Neuronal stem cell (in vitro differentiated cells): ENCODE measurements at regions not wholly inside any gene's neighbourhood (a gene's known extent, or its start where the extent isn't known, plus 50 kb on each side); places are given as distances from the start of the nearest gene placed in this dataset.

Experiments
- DNase-seq: peaks from one replicate; pipeline ENCODE4 v3.0.0-alpha.2; 2013; ENCODE audit warnings: low spot score
- H2AFZ ChIP-seq: one replicate; pipeline ENCODE4 v1.6.1; 2013; ENCODE audit warnings: mild to moderate bottlenecking, low read length, inconsistent platforms
- H2AK5ac ChIP-seq: 2 replicates; pipeline ENCODE4 v1.6.1; 2013; ENCODE audit warnings: low read depth, mild to moderate bottlenecking, inconsistent platforms, low read length, moderate library complexity, mixed read lengths
- H2BK120ac ChIP-seq: 2 replicates; pipeline ENCODE4 v1.6.1; 2013; ENCODE audit warnings: low read depth, mild to moderate bottlenecking, inconsistent platforms, low read length, moderate library complexity, mixed read lengths
- H2BK12ac ChIP-seq: one replicate; pipeline ENCODE4 v1.6.1; 2013; ENCODE audit warnings: low read length, inconsistent platforms
- H2BK15ac ChIP-seq: 2 replicates; pipeline ENCODE4 v1.6.1; 2013; ENCODE audit warnings: mild to moderate bottlenecking, low read length, inconsistent platforms, mixed read lengths
- H2BK5ac ChIP-seq: one replicate; pipeline ENCODE4 v1.6.1; 2013; ENCODE audit warnings: inconsistent platforms, mild to moderate bottlenecking, low read length, moderate library complexity
- H3K14ac ChIP-seq: one replicate; pipeline ENCODE4 v1.6.1; 2013; ENCODE audit warnings: low read length, inconsistent platforms
- H3K18ac ChIP-seq: 2 replicates; pipeline ENCODE4 v1.6.1; 2013; ENCODE audit warnings: low read length, inconsistent platforms
- H3K23ac ChIP-seq: 2 replicates; pipeline ENCODE4 v1.6.1; 2013; ENCODE audit warnings: low read depth, mild to moderate bottlenecking, mixed read lengths, low read length, inconsistent platforms; ENCODE audit not compliant: poor library complexity
- H3K27ac ChIP-seq: replicated peaks from 3 replicates; pipeline ENCODE4 v1.5.1; 2013; ENCODE audit warnings: low read length, inconsistent platforms
- H3K27me3 ChIP-seq, 3 experiments: 2 replicates each; pipeline ENCODE4 v1.6.1; 2013; ENCODE audit warnings: low read length in 3 of 3, mild to moderate bottlenecking in 2 of 3, inconsistent platforms in 1 of 3, low read depth in 1 of 3, mixed read lengths in 1 of 3, moderate library complexity in 1 of 3; ENCODE audit not compliant: control insufficient read depth in 3 of 3, insufficient read depth in 3 of 3
- H3K36me3 ChIP-seq, 2 donors: replicated peaks in 1 of 2; 2 replicates each; pipeline ENCODE4 v1.6.1; 2013; ENCODE audit warnings: low read length in 2 of 2; ENCODE audit not compliant: control insufficient read depth in 2 of 2, insufficient read depth in 2 of 2
- H3K4ac ChIP-seq: 2 replicates; pipeline ENCODE4 v1.6.1; 2013; ENCODE audit warnings: inconsistent platforms, mild to moderate bottlenecking, low read length, moderate library complexity
- H3K4me1 ChIP-seq, 2 donors: 1 replicate in 1 of 2; 2 replicates in 1 of 2; pipeline ENCODE4 v1.6.1; 2013; ENCODE audit warnings: low read length in 2 of 2, low read depth in 1 of 2; ENCODE audit not compliant: control insufficient read depth in 2 of 2, insufficient read depth in 1 of 2
- H3K4me2 ChIP-seq: one replicate; pipeline ENCODE4 v1.6.1; 2013; ENCODE audit warnings: mild to moderate bottlenecking, low read length, inconsistent platforms; ENCODE audit not compliant: insufficient read depth, poor library complexity, severe bottlenecking
- H3K4me3 ChIP-seq, 2 donors: 2 replicates each; pipeline ENCODE4 v1.5.1; 2013; ENCODE audit warnings: low read length in 2 of 2, mild to moderate bottlenecking in 2 of 2, inconsistent platforms in 1 of 2, moderate library complexity in 1 of 2
- H3K79me1 ChIP-seq: one replicate; pipeline ENCODE4 v1.6.1; 2013; ENCODE audit warnings: low read depth, mild to moderate bottlenecking, inconsistent platforms, low read length, moderate library complexity
- H3K9ac ChIP-seq: one replicate; pipeline ENCODE4 v1.6.1; 2013; ENCODE audit warnings: mild to moderate bottlenecking, low read depth, low read length, inconsistent platforms; ENCODE audit not compliant: poor library complexity
- H3K9me3 ChIP-seq, 2 donors: replicated peaks in 1 of 2; 2 replicates each; pipeline versions ENCODE3 to v1.6.1; 2013; ENCODE audit warnings: low read length in 2 of 2, mild to moderate bottlenecking in 2 of 2, inconsistent platforms in 1 of 2, low read depth in 1 of 2, mixed read lengths in 1 of 2, moderate library complexity in 1 of 2; ENCODE audit not compliant: control insufficient read depth in 2 of 2, insufficient read depth in 1 of 2
- H4K8ac ChIP-seq: one replicate; pipeline ENCODE4 v1.6.1; 2013; ENCODE audit warnings: low read depth, mild to moderate bottlenecking, inconsistent platforms, low read length, moderate library complexity
- H4K91ac ChIP-seq: one replicate; pipeline ENCODE4 v1.6.1; 2013; ENCODE audit warnings: low read length, low read depth, mild to moderate bottlenecking, inconsistent platforms; ENCODE audit not compliant: poor library complexity
- WGBS, 2 donors: extraction: QIAGEN DNeasy Blood & Tissue Kit; methylation state at CpG; one replicate each; pipeline ENCODE4 v1.1.7; 2013; ENCODE audit warnings: missing lambda C conversion rate in 2 of 2, mixed read lengths in 1 of 2; ENCODE audit not compliant: insufficient read length in 2 of 2, insufficient replicate concordance in 1 of 2; ENCODE audit errors: extremely low coverage in 2 of 2; 5-methylcytosine and 5-hydroxymethylcytosine counted together

GRCh38 chr9:100698945-100699344 lies 121.1 kb downstream of the CAVIN4 start:
- no peak overlapping the region for H4K8ac ChIP-seq
- H3K14ac ChIP-seq = no peak overlapping the region
- no peak overlapping the region for H3K27ac ChIP-seq
- H3K36me3 ChIP-seq = no peaks in the 10 kb centered on the region
- no peak overlapping the region for H2BK120ac ChIP-seq
- H2BK12ac ChIP-seq = no peak overlapping the region
- no peak overlapping the region for H3K4me2 ChIP-seq
- no peak overlapping the region for H3K18ac ChIP-seq
- H4K91ac ChIP-seq = no peak overlapping the region
- no peak overlapping the region for H3K4me3 ChIP-seq
- WGBS, 2 donors = no CpG with 5 or more reads among the region's 1 CpG
- no peaks in the 10 kb centered on the region for H3K9me3 ChIP-seq
- H2AK5ac ChIP-seq = no peak overlapping the region
- H3K23ac ChIP-seq = no peak overlapping the region
- no peak overlapping the region for H3K9ac ChIP-seq
- H3K4ac ChIP-seq = no peak overlapping the region
- no peak for DNase-seq
- H3K27me3 ChIP-seq = no peaks in the 10 kb centered on the region
- no peak overlapping the region for H2BK5ac ChIP-seq
- H2BK15ac ChIP-seq = no peak overlapping the region
- H2AFZ ChIP-seq = no peak overlapping the region
- H3K79me1 ChIP-seq = no peaks in the 10 kb centered on the region
- peaks cover 0 to 2% of the 10 kb centered on the region in 2 donors for H3K4me1 ChIP-seq

GRCh38 chr9:100699668-100700067 lies 121.8 kb downstream of the CAVIN4 start:
- H3K27me3 ChIP-seq = no peaks in the 10 kb centered on the region
- no peaks in the 10 kb centered on the region for H3K9me3 ChIP-seq
- H3K9ac ChIP-seq = no peak overlapping the region
- no peak overlapping the region for H2BK5ac ChIP-seq
- DNase-seq = no peak
- no peak overlapping the region for H3K18ac ChIP-seq
- H2AK5ac ChIP-seq = no peak overlapping the region
- peaks cover 0 to 2% of the 10 kb centered on the region in 2 donors for H3K4me1 ChIP-seq
- no peak overlapping the region for H2BK15ac ChIP-seq
- H2AFZ ChIP-seq = no peak overlapping the region
- no peak overlapping the region for H3K4ac ChIP-seq
- H4K8ac ChIP-seq = no peak overlapping the region
- no peaks in the 10 kb centered on the region for H3K36me3 ChIP-seq
- no CpG with 5 or more reads among the region's 8 CpGs for WGBS, 2 donors
- no peak overlapping the region for H3K4me3 ChIP-seq
- no peak overlapping the region for H4K91ac ChIP-seq
- no peak overlapping the region for H3K14ac ChIP-seq
- no peak overlapping the region for H3K27ac ChIP-seq
- H2BK12ac ChIP-seq = no peak overlapping the region
- no peak overlapping the region for H3K4me2 ChIP-seq
- H2BK120ac ChIP-seq = no peak overlapping the region
- H3K79me1 ChIP-seq = no peaks in the 10 kb centered on the region
- H3K23ac ChIP-seq = no peak overlapping the region

- H3K4me3 ChIP-seq = no peak overlapping the region
- H3K79me1 ChIP-seq = no peaks in the 10 kb centered on the region
- H3K36me3 ChIP-seq = no peaks in the 10 kb centered on the region
- WGBS, 2 donors = no CpG with 5 or more reads among the region's 5 CpGs
- H3K14ac ChIP-seq = no peak overlapping the region
- no peak overlapping the region for H3K23ac ChIP-seq
- no peak overlapping the region for H3K4me2 ChIP-seq
- no peak overlapping the region for H3K4ac ChIP-seq
- no peak overlapping the region for H4K8ac ChIP-seq
- H4K91ac ChIP-seq = no peak overlapping the region
- H3K27ac ChIP-seq = no peak overlapping the region
- no peak overlapping the region for H3K18ac ChIP-seq
- DNase-seq = peak; percentile 20
- H2AFZ ChIP-seq = no peak overlapping the region
- no peaks in the 10 kb centered on the region for H3K27me3 ChIP-seq
- no peak overlapping the region for H2BK120ac ChIP-seq
- H2BK15ac ChIP-seq = no peak overlapping the region
- no peak overlapping the region for H2BK5ac ChIP-seq
- no peak overlapping the region for H2BK12ac ChIP-seq
- no peak overlapping the region for H2AK5ac ChIP-seq
- no peaks in the 10 kb centered on the region for H3K9me3 ChIP-seq
- no peak overlapping the region for H3K9ac ChIP-seq
- H3K4me1 ChIP-seq = peaks cover 0 to 2% of the 10 kb centered on the region in 2 donors
Measured at GRCh38 chr9:100700689-100701318, 122.9 kb downstream of the CAVIN4 start.

GRCh38 chr9:100714372-100715099 lies 136.7 kb downstream of the CAVIN4 start:
- Histone ChIP-seq H4K8ac (no peak overlapping the region), H3K4me1 (no peaks in the 10 kb centered on the region), H3K4ac (no peak overlapping the region), H3K27me3 (no peaks in the 10 kb centered on the region), H2AFZ (no peak overlapping the region), H3K23ac (no peak overlapping the region), H3K9me3 (peaks cover 0 to 5% of the 10 kb centered on the region in 2 donors), H2BK12ac (no peak overlapping the region), H3K79me1 (no peaks in the 10 kb centered on the region), H2BK120ac (no peak overlapping the region), H2AK5ac (no peak overlapping the region), H4K91ac (no peak overlapping the region), H3K4me2 (no peak overlapping the region), H2BK15ac (no peak overlapping the region), H2BK5ac (no peak overlapping the region), H3K9ac (no peak overlapping the region), H3K18ac (no peak overlapping the region), H3K36me3 (no peaks in the 10 kb centered on the region), H3K27ac (no peak overlapping the region), H3K14ac (no peak overlapping the region), H3K4me3 (no peak overlapping the region)
- DNase-seq = peak; percentile 78
- no CpG with 5 or more reads among the region's 11 CpGs for WGBS, 2 donors
